ENCODE measurements at regions not wholly inside any gene's neighbourhood (a gene's known extent, or its start where the extent isn't known, plus 50 kb on each side); places are given as distances from the start of the nearest gene placed in this dataset.
"Not testable (repeated sequence)": the region's sequence is repeated elsewhere in the genome, so short reads cannot be mapped to it uniquely, and the experiment has no call there.

GRCh38 chr5:74971947-74972460 is 80.4 kb downstream of the GCNT4 start:
- H3K4me2 ChIP-seq (replicated peaks; ENCODE audit: low read depth, low read length, poor library complexity, severe bottlenecking) = no peak overlapping the region
- H3K4me3 ChIP-seq (ENCODE audit: control extremely low read depth in 1 of 5, extremely low read depth in 1 of 5, insufficient read depth in 1 of 5, low read depth in 2 of 5, low read length in 4 of 5) = no peak overlapping the region
- H3K27me3 ChIP-seq (replicated peaks in 1 of 4; ENCODE audit: control extremely low read depth in 1 of 4, control insufficient read depth in 3 of 4, insufficient read depth in 4 of 4, low read length in 3 of 4) = peaks cover 0 to 3% (median 0%) of the 10 kb centered on the region in 4 experiments
- H3K9ac ChIP-seq (ENCODE audit: low read length) = no peak overlapping the region
- TF ChIP-seq EZH2 (IDR thresholded peaks at IDR 0.05; ENCODE audit: borderline replicate concordance, insufficient read depth, low read depth, low read length, poor library complexity, severe bottlenecking) = no peak
- no peak for TF ChIP-seq CTCF (IDR thresholded peaks at IDR 0.05)
- H3K27ac Mint-ChIP-seq = no peak overlapping the region
- H3K27ac ChIP-seq (ENCODE audit: low read length in 2 of 2) = no peak overlapping the region
- no peaks in the 10 kb centered on the region for H4K20me1 ChIP-seq (ENCODE audit: control insufficient read depth, insufficient read depth, low read length, poor library complexity, severe bottlenecking)
- no peaks in the 10 kb centered on the region for H3K4me1 ChIP-seq (ENCODE audit: control insufficient read depth in 2 of 2, insufficient read depth in 2 of 2, low read length in 2 of 2)
- H3K9me3 Mint-ChIP-seq (ENCODE audit: insufficient read depth) = peaks cover 6% of the 10 kb centered on the region
- ChIA-PET POLR2A (no interaction called here), CTCF (no interaction called here)
- no peak for DNase-seq
- H3K27me3 Mint-ChIP-seq = peaks cover 17% of the 10 kb centered on the region
- H3K36me3 ChIP-seq (replicated peaks in 1 of 2; ENCODE audit: control extremely low read depth in 1 of 2, control insufficient read depth in 1 of 2, extremely low read depth in 1 of 2, insufficient read depth in 2 of 2, low read length in 1 of 2) = no peaks in the 10 kb centered on the region
- ATAC-seq (ENCODE audit: low read depth) = no peak
- intact Hi-C loops (cut with micrococcal nuclease) = no loop called here
- no peaks in the 10 kb centered on the region for H3K79me2 ChIP-seq (ENCODE audit: control insufficient read depth, insufficient read depth, low read length)
- H3K4me1 Mint-ChIP-seq = no peaks in the 10 kb centered on the region
- H3K9me3 ChIP-seq (ENCODE audit: control extremely low read depth in 1 of 3, control insufficient read depth in 2 of 3, insufficient read depth in 1 of 3, low read length in 2 of 3) = peaks cover 0 to 3% (median 0%) of the 10 kb centered on the region in 3 donors
- no peak overlapping the region for H3K4me3 Mint-ChIP-seq
- H2AFZ ChIP-seq (ENCODE audit: insufficient read depth, low read depth, low read length, poor library complexity, severe bottlenecking) = no peak overlapping the region
- no CpG with 5 or more reads among the region's 3 CpGs for WGBS (ENCODE audit: insufficient coverage)

GRCh38 chr5:74970891-74971290 is 81.5 kb downstream of the GCNT4 start:
- H3K27me3 Mint-ChIP-seq = peaks cover 16% of the 10 kb centered on the region
- not testable (repeated sequence) for H3K27ac Mint-ChIP-seq

More at GRCh38 chr5:74970891-74971290, 81.5 kb downstream of the GCNT4 start:
- POLR2A ChIA-PET; H4K20me1 ChIP-seq (ENCODE audit: control insufficient read depth, insufficient read depth, low read length, poor library complexity, severe bottlenecking); H3K4me1 Mint-ChIP-seq; H3K9ac ChIP-seq (ENCODE audit: low read length); H3K4me3 Mint-ChIP-seq; H3K9me3 Mint-ChIP-seq (ENCODE audit: insufficient read depth); H3K4me3 ChIP-seq (ENCODE audit: control extremely low read depth in 1 of 5, extremely low read depth in 1 of 5, insufficient read depth in 1 of 5, low read depth in 2 of 5, low read length in 4 of 5); H3K27ac ChIP-seq (ENCODE audit: low read length in 2 of 2); H3K4me1 ChIP-seq (ENCODE audit: control insufficient read depth in 2 of 2, insufficient read depth in 2 of 2, low read length in 2 of 2); H3K4me2 ChIP-seq (replicated peaks; ENCODE audit: low read depth, low read length, poor library complexity, severe bottlenecking); intact Hi-C loops (cut with micrococcal nuclease); H3K79me2 ChIP-seq (ENCODE audit: control insufficient read depth, insufficient read depth, low read length); H3K36me3 ChIP-seq (replicated peaks in 1 of 2; ENCODE audit: control extremely low read depth in 1 of 2, control insufficient read depth in 1 of 2, extremely low read depth in 1 of 2, insufficient read depth in 2 of 2, low read length in 1 of 2); ATAC-seq (ENCODE audit: low read depth); CTCF ChIA-PET; H3K9me3 ChIP-seq (ENCODE audit: control extremely low read depth in 1 of 3, control insufficient read depth in 2 of 3, insufficient read depth in 1 of 3, low read length in 2 of 3); H2AFZ ChIP-seq (ENCODE audit: insufficient read depth, low read depth, low read length, poor library complexity, severe bottlenecking); DNase-seq; H3K27me3 ChIP-seq (replicated peaks in 1 of 4; ENCODE audit: control extremely low read depth in 1 of 4, control insufficient read depth in 3 of 4, insufficient read depth in 4 of 4, low read length in 3 of 4): not testable (repeated sequence)
- WGBS (ENCODE audit: insufficient coverage) = 78% methylated on average over 3 of the region's 8 CpGs
